ENCODE measurements at regions not wholly inside any gene's neighbourhood (a gene's known extent, or its start where the extent isn't known, plus 50 kb on each side); places are given as distances from the start of the nearest gene placed in this dataset.

GRCh38 chr17:72053449-72053848 lies 67.4 kb upstream of the SOX9 start:
- DNase-seq (ENCODE audit: low spot score in 2 of 2), result no peak
- no peak for TF ChIP-seq EP300 (IDR thresholded peaks at IDR 0.05)
- no peak for TF ChIP-seq POLR2AphosphoS5 (IDR thresholded peaks at IDR 0.05)
- TF ChIP-seq POLR2A (IDR thresholded peaks at IDR 0.05), result no peak
- H3K36me3 ChIP-seq, result no peaks in the 10 kb centered on the region
- H3K27ac ChIP-seq, result peak overlapping the region; percentile 51
- no peaks in the 10 kb centered on the region for H3K9me3 ChIP-seq
- 31% methylated on average over 11 of the region's 12 CpGs for WGBS
- peaks cover 21% of the 10 kb centered on the region for H3K27me3 ChIP-seq
- peak overlapping the region; percentile 29 for H3K4me3 ChIP-seq
- H3K4me1 ChIP-seq, result no peaks in the 10 kb centered on the region

- peaks cover 16% of the 10 kb centered on the region for H3K27me3 ChIP-seq
- H3K36me3 ChIP-seq, result no peaks in the 10 kb centered on the region
- WGBS, result 84% methylated on average over 4 of the region's 4 CpGs
- TF ChIP-seq POLR2A (IDR thresholded peaks at IDR 0.05), result no peak
- TF ChIP-seq EP300 (IDR thresholded peaks at IDR 0.05), result no peak
- TF ChIP-seq, protein P1, sequence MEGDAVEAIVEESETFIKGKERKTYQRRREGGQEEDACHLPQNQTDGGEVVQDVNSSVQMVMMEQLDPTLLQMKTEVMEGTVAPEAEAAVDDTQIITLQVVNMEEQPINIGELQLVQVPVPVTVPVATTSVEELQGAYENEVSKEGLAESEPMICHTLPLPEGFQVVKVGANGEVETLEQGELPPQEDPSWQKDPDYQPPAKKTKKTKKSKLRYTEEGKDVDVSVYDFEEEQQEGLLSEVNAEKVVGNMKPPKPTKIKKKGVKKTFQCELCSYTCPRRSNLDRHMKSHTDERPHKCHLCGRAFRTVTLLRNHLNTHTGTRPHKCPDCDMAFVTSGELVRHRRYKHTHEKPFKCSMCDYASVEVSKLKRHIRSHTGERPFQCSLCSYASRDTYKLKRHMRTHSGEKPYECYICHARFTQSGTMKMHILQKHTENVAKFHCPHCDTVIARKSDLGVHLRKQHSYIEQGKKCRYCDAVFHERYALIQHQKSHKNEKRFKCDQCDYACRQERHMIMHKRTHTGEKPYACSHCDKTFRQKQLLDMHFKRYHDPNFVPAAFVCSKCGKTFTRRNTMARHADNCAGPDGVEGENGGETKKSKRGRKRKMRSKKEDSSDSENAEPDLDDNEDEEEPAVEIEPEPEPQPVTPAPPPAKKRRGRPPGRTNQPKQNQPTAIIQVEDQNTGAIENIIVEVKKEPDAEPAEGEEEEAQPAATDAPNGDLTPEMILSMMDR (IDR thresholded peaks at IDR 0.05), result no peak
- no peak for TF ChIP-seq POLR2AphosphoS5 (IDR thresholded peaks at IDR 0.05)
- DNase-seq (ENCODE audit: low spot score in 2 of 2), result no peak
- no peaks in the 10 kb centered on the region for H3K4me1 ChIP-seq
- H3K9me3 ChIP-seq, result no peaks in the 10 kb centered on the region
- H3K27ac ChIP-seq, result peak overlapping the region; percentile 29
- H3K4me3 ChIP-seq, result peak overlapping the region; percentile 18
Measured at GRCh38 chr17:72056155-72056554, 64.7 kb upstream of the SOX9 start.

DNA sequence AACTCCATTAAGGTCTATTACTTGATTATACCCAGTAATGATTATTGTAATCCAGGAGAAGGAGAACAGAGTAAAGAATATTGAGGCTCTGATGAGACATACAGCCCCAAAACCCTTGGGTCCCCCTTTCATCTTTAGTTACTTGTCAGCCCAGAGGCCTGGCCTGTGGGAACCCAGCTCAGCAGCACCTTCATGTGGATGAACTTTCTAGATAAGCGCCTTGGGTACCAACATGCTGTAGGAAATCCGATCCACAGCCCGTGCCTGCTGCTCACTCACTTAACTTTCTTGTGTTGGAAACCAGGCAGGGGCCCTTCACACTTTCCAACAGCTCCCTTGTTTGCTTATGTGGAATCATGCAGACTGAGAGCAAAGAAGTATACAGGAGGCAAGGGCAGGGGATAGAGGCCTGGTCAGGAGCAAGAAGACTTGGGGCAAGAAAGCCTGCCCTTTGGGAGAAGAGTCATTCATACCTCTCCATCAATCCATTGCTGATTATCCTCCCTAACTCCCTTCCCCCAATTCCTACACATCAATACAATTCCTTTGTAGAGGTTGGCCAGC lies 64.0 kb upstream of the SOX9 start:
- peak overlapping the region; percentile 60 for H3K27ac ChIP-seq

GRCh38 chr17:72060084-72060483 lies 60.7 kb upstream of the SOX9 start:
- Histone ChIP-seq H3K36me3 (no peaks in the 10 kb centered on the region), H3K27me3 (no peaks in the 10 kb centered on the region), H3K4me1 (no peaks in the 10 kb centered on the region), H3K4me3 (no peak overlapping the region), H3K27ac (no peak overlapping the region), H3K9me3 (no peaks in the 10 kb centered on the region)
- DNase-seq (ENCODE audit: low spot score in 2 of 2), result no peak
- no peak for TF ChIP-seq EP300 (IDR thresholded peaks at IDR 0.05)
- TF ChIP-seq POLR2A (IDR thresholded peaks at IDR 0.05), result no peak
- TF ChIP-seq POLR2AphosphoS5 (IDR thresholded peaks at IDR 0.05), result no peak
- TF ChIP-seq, protein P1 (IDR thresholded peaks at IDR 0.05), result no peak
- WGBS, result 82% methylated on average over 1 of the region's 1 CpG

More for the DNA sequence above, 64.0 kb upstream of the SOX9 start:
- TF ChIP-seq POLR2AphosphoS5 (IDR thresholded peaks at IDR 0.05) (no peak), EP300 (IDR thresholded peaks at IDR 0.05) (no peak), POLR2A (IDR thresholded peaks at IDR 0.05) (no peak)
- TF ChIP-seq, protein P1 (IDR thresholded peaks at IDR 0.05), result no peak
- Histone ChIP-seq H3K4me3 (peak overlapping the region; percentile 18), H3K4me1 (no peaks in the 10 kb centered on the region), H3K9me3 (no peaks in the 10 kb centered on the region), H3K36me3 (no peaks in the 10 kb centered on the region), H3K27me3 (peaks cover 12% of the 10 kb centered on the region)
- DNase-seq (ENCODE audit: low spot score in 2 of 2), result no peak
- WGBS, result 100% methylated on average over 3 of the region's 3 CpGs

DNA sequence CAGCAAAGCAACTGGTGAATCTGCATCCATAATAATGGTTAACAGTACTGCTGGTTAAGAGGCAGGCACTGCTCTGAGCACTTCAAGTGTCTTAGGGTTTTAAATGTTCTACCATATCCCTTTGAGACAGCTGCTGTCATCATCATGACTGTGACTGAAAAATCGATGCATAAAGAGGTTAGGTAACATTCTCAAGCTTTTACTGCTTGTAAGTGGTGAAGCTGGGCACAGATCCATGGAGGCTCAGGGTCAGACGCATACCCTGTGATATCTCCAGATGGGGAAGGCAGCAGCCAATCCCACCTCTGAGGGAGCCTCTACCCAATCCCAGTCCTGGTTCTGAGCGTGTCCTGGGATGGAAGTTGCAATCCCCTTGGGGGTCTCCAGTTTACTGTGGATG lies 57.6 kb upstream of the SOX9 start:
- H3K36me3 ChIP-seq, result no peaks in the 10 kb centered on the region
- 84% methylated on average over 3 of the region's 3 CpGs for WGBS

More for the DNA sequence above, 57.6 kb upstream of the SOX9 start:
- no peaks in the 10 kb centered on the region for H3K4me1 ChIP-seq
- no peak for DNase-seq (ENCODE audit: low spot score in 2 of 2)
- TF ChIP-seq EP300 (IDR thresholded peaks at IDR 0.05) (no peak), POLR2AphosphoS5 (IDR thresholded peaks at IDR 0.05) (no peak), POLR2A (IDR thresholded peaks at IDR 0.05) (no peak)
- TF ChIP-seq, protein P1 (IDR thresholded peaks at IDR 0.05), result no peak
- H3K27ac ChIP-seq, result no peak overlapping the region
- no peaks in the 10 kb centered on the region for H3K27me3 ChIP-seq
- H3K4me3 ChIP-seq, result no peak overlapping the region
- no peaks in the 10 kb centered on the region for H3K9me3 ChIP-seq
